ENCODE measurements at regions not wholly inside any gene's neighbourhood (a gene's known extent, or its start where the extent isn't known, plus 50 kb on each side); places are given as distances from the start of the nearest gene placed in this dataset.
"Not testable (repeated sequence)": the region's sequence is repeated elsewhere in the genome, so short reads cannot be mapped to it uniquely, and the experiment has no call there.

- TF ChIP-seq CTCF (IDR thresholded peaks at IDR 0.05; ENCODE audit: low read depth, low read length): no peak
- Histone ChIP-seq H3K27ac (no peak overlapping the region), H3K4me3 (ENCODE audit: low read depth, low read length) (no peak overlapping the region), H3K36me3 (no peaks in the 10 kb centered on the region), H3K9me3 (ENCODE audit: severe bottlenecking) (no peaks in the 10 kb centered on the region), H3K27me3 (ENCODE audit: insufficient read depth, low read depth, severe bottlenecking) (no peaks in the 10 kb centered on the region)
- DNase-seq: no peak
These were observed 53.2 kb upstream of the TMEM254 start for GRCh38 chr10:80025281-80025680.

- not testable (repeated sequence) for H3K27ac ChIP-seq; H3K36me3 ChIP-seq; H3K27me3 ChIP-seq (ENCODE audit: insufficient read depth, low read depth, severe bottlenecking); H3K9me3 ChIP-seq (ENCODE audit: severe bottlenecking); H3K4me3 ChIP-seq (ENCODE audit: low read depth, low read length); DNase-seq
These were observed 56.0 kb upstream of the TMEM254 start for GRCh38 chr10:80022408-80023001.

GRCh38 chr10:80018406-80018984, 60.0 kb upstream of the TMEM254 start:
- DNase-seq: peak; percentile 53
- not testable (repeated sequence) for H3K9me3 ChIP-seq (ENCODE audit: severe bottlenecking); H3K27me3 ChIP-seq (ENCODE audit: insufficient read depth, low read depth, severe bottlenecking); H3K36me3 ChIP-seq; H3K4me3 ChIP-seq (ENCODE audit: low read depth, low read length); H3K27ac ChIP-seq

GRCh38 chr10:80017186-80017585, 61.3 kb upstream of the TMEM254 start:
- H3K27me3 ChIP-seq (ENCODE audit: insufficient read depth, low read depth, severe bottlenecking); DNase-seq; H3K27ac ChIP-seq; H3K36me3 ChIP-seq; H3K9me3 ChIP-seq (ENCODE audit: severe bottlenecking); H3K4me3 ChIP-seq (ENCODE audit: low read depth, low read length): not testable (repeated sequence)

GRCh38 chr10:80015911-80016830, 62.3 kb upstream of the TMEM254 start:
- Histone ChIP-seq H3K36me3 (no peaks in the 10 kb centered on the region), H3K27ac (no peak overlapping the region), H3K9me3 (ENCODE audit: severe bottlenecking) (no peaks in the 10 kb centered on the region), H3K4me3 (ENCODE audit: low read depth, low read length) (no peak overlapping the region), H3K27me3 (ENCODE audit: insufficient read depth, low read depth, severe bottlenecking) (no peaks in the 10 kb centered on the region)
- no peak for TF ChIP-seq CTCF (IDR thresholded peaks at IDR 0.05; ENCODE audit: low read depth, low read length)
- DNase-seq: no peak

- not testable (repeated sequence) for H3K27ac ChIP-seq; H3K27me3 ChIP-seq (ENCODE audit: insufficient read depth, low read depth, severe bottlenecking); H3K9me3 ChIP-seq (ENCODE audit: severe bottlenecking); H3K36me3 ChIP-seq; DNase-seq; H3K4me3 ChIP-seq (ENCODE audit: low read depth, low read length)
These were observed 64.2 kb upstream of the SFTPD start for GRCh38 chr10:80013139-80013538.

GRCh38 chr10:80011144-80011543, 62.2 kb upstream of the SFTPD start:
- not testable (repeated sequence) for H3K9me3 ChIP-seq (ENCODE audit: severe bottlenecking); H3K36me3 ChIP-seq; DNase-seq; H3K27me3 ChIP-seq (ENCODE audit: insufficient read depth, low read depth, severe bottlenecking); H3K27ac ChIP-seq; H3K4me3 ChIP-seq (ENCODE audit: low read depth, low read length)

GRCh38 chr10:80000541-80000940, 51.6 kb upstream of the SFTPD start:
- no peaks in the 10 kb centered on the region for H3K27me3 ChIP-seq (ENCODE audit: insufficient read depth, low read depth, severe bottlenecking)
- DNase-seq: no peak
- H3K27ac ChIP-seq: no peak overlapping the region
- no peaks in the 10 kb centered on the region for H3K9me3 ChIP-seq (ENCODE audit: severe bottlenecking)
- H3K36me3 ChIP-seq: no peaks in the 10 kb centered on the region
- H3K4me3 ChIP-seq (ENCODE audit: low read depth, low read length): no peak overlapping the region
- TF ChIP-seq CTCF (IDR thresholded peaks at IDR 0.05; ENCODE audit: low read depth, low read length): no peak
